Astrocyte of the hippocampus (primary cell): ENCODE measurements at regions not wholly inside any gene's neighbourhood (a gene's known extent, or its start where the extent isn't known, plus 50 kb on each side); places are given as distances from the start of the nearest gene placed in this dataset.

ENCODE experiments used
- DNase-seq: peaks from one replicate; pipeline ENCODE4 v3.0.0; 2011; ENCODE audit warnings: low read depth, low spot score

DNA sequence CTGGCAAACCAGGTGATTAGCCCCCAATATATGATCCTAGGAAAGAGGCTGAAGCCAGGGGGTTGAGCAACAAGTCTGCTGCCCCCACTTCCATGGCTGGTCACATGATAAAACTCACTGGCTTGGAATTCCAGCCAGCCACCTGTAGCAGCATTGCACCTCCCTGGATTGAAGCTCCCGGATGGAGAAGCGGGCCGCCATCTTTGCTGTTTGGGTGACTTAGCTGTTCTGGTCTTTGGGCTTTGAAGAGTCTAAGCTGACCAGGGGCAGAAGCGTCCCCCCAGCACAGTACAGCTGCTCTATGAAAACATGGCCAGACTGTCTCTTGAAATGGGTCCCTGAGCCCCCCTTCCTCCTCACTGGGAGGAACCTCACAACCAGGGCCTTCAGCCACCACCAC lies 610.2 kb downstream of the ANXA1 start:
- no peak for DNase-seq

DNA sequence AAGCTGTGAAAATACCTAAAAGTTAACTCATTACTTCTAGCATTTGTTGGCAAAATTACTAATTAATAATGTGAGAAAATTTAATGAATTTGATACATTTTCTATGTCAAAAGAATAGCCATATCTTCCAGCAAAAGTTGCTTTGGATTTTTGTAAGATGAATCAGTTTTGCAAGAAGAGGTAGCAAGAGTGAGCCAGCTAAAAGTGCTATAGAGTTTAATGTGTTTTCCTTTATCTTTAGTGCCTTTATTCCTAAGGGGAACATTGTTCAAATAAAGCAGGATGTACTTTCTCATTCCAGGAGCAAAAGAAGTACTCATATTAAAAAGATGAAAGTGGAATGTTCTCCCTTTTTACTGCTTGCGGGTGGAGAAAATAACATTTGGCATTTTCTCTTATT lies 622.2 kb downstream of the ANXA1 start:
- peak; percentile 7 for DNase-seq

DNA sequence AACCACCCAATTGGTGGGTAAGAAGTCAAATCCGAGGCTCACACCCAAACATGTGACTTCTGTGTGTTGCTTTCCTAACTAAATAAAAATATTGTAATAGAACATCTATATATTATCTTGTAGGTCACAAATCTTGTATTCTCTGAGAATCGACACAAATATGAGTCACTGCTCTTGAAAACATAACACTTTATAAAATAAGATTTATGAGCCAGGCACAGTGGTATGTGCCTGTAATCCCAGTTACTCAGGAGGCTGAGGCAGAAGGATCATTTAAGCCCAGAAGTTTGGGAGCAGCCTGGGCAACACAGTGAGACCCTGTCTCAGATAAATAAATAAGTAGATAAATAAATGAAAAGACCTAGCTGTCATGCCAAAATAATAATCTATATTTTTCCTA lies 624.1 kb downstream of the ANXA1 start:
- DNase-seq, result no peak

DNA sequence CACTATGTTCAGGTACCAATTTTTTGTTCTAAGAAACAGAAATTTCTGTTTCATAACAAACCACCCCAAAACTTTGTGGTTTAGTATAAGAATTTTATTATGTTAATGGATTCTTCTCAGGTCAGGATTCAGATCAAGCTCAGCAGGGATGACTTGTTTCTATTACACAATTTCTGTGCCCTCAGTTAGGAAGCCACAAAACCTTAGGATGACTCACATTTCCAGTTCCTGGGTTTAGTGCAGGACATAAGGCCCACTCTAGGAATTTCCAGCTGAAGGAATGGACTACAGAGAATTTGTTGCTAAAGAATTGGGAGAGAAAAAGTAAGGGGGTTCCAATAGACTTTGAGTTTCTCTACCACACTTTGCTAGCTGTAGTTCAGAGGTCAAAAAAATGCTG lies 629.3 kb downstream of the ANXA1 start:
- DNase-seq, result peak; percentile 88

DNA sequence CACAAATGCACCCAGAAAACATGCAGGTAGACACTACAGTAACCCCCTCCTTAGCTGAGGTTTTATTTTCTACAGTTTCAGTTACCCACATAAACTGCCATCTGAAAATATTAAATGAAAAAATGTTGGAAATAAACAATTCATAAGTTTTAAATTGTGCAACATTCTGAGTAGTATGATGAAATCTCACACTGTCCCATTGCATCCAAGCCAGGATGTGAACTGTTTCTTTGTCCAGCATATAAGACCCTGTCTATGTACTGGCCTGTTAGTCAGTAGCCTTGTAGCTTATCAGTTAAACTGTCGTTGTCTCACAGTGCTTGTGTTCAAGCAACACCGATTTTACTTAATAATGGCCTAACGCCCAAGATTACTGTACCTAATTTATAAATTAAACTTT lies 630.5 kb downstream of the ANXA1 start:
- no peak for DNase-seq

DNA sequence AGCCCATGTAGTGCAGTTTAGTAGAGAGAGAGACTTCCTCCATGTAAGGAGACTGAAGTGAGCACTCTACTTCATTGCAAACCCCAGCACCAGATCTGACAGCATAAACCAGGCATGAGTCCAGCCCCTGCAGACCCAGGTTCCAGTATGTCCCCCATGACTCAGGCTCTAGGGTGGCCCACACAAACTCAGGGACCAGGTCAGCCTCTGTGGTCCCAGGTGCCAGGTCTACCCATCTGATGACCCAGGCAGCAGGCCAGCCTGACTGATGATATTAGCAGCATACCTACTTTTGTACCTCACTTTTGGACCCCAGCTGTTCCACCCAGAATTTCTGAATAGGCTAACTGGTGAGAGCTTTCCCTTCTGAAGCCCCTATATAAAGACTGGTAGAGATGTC lies 647.8 kb downstream of the ANXA1 start:
- DNase-seq, result no peak

DNA sequence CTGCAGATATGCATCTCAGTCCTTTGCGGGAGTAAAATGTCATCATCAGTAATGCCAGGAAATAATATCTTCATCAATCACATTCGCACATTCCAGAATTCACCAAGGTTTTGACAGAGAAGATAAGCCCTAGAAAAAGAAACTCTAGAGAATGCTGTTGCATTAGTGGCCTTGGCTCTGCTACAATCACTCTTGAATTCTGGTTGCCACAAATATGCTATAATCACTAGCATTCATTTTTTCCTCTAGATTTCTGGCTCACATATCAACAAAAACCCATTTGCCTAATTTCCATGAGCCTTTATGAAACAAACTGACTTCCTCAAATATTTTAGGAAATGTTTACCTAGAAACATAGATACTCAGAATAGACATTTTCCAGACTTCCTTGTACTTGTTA lies 653.4 kb downstream of the ANXA1 start:
- DNase-seq, result peak; percentile 67

DNA sequence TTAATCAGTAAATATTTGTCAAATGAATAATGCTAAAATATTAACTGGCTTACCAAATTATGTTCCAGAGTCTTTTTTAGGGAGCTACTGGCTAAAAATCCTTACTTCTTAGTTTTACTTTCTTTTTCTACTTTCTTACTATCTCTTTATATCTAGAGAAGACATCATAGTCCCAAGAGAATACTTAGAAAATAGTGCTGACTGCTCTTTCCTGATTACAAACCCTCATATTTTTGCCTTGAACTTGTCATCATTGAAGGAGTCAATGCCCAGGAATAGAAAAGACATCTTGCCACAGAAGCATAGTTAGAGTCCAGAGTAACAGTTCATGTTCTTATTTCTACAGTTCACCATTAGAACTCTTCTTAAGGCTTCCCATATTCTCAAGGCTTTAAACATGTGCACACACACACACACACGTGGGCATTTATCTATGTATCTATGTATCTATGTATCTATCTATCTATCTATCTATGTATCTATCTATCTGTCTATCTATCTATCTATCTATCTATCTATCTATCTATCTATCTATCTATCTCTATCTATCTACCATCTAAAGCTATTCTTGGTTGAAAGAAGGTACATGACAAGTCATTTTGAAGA lies 654.3 kb downstream of the ANXA1 start:
- DNase-seq, result no peak

DNA sequence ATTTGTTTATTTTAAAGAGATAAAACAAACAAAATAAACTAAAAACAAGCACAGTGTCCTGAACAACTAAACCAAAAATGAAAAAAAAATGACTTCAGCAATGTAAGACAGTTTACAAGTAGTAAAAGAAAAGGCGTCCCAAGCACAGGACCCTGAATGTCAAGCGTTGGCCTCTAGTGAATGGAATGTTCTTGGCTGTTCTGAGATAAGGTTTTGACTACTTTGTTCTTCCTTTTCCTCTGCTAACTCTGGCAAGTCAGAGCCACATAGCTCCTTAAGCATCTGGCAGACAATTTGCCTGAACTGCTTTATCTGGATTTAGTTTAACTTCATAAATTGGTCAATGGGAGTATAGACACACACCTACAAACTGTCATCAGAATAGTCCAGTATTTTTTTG lies 655.2 kb downstream of the ANXA1 start:
- peak; percentile 11 for DNase-seq

DNA sequence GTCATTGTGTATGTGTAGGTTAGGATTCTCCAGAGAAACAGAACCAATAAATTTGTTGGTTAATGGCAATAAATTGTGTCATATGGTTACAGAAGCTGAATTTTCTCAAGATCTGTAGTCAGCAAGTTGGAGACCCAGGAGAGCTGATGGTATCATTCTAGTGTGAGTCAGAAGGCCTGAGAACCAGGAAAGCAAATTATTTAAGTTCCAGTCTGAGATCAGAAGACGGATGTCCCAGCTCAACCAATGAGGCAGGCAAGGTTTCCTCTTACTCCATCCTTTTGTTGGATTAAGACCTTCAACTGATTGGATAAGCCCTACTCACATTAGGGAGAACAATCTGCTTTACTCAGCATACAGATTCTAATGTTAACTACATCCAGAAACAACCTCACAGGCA lies 656.3 kb downstream of the ANXA1 start:
- DNase-seq, result no peak

DNA sequence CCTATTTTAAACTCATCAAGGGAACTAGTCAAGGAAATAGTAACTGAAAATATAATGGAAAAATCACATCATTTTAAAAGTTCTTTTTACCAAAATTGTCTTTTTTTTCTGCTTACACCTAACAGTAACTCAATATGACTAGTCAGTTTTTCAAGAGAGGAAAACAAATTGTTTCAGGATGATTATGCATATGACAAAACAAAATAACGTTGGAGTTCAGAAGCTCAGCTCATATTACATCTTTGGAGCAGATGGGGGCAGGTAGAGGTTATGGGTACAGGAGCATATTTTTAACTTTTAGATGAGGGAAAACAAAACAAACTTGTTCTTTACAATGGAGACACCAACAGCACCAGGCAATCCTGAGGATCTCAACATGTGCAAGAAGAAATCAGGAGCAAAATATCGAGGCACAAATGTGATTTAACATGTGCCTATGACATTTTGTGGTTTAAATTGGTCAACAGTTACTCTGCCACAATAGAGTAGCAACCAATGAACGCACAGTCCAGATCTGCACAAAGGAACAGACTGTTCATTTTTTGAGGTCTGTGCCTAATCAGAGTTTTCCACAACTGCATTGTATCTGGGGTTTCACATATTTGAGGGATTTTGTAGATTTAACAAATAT lies 659.0 kb downstream of the ANXA1 start:
- peak; percentile 55 for DNase-seq

DNA sequence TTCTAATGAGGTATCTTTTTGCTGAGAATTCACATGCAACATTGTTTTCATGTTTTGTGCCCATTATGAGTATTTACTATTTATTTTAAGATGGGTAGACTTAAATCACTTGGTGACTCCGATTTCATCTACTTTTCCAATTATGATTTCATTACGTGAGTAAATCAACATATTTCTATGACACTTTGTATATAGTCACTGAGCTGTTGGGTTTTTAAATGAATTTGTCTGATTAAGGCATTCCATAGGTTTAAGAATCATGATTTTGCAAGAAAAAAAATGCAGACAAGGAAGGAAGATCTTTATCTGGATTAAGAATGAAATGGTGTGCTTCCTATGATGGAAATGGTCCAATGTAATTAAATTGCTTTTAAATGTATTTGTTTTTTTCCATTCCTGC lies 661.9 kb downstream of the ANXA1 start:
- no peak for DNase-seq

DNA sequence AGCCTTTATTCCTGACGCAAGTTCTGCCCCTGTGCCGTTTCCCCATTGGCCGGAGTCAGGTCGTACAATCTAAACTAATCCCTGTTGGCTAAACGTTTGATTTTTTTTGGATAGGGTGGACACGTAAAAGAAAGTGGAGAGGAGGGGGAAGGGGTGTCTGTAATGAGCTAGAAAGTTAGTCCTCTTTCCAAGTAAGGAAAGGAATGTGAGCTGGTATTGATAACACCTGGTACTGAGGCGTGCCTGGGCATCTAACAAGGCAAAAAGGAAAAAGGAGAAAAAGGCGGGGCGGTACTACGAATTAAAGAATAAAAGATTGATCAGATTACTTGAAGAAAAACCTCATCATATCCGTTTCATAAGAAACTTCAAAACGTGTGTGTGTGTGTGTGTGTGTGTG lies 665.2 kb downstream of the ANXA1 start:
- DNase-seq, result no peak

DNA sequence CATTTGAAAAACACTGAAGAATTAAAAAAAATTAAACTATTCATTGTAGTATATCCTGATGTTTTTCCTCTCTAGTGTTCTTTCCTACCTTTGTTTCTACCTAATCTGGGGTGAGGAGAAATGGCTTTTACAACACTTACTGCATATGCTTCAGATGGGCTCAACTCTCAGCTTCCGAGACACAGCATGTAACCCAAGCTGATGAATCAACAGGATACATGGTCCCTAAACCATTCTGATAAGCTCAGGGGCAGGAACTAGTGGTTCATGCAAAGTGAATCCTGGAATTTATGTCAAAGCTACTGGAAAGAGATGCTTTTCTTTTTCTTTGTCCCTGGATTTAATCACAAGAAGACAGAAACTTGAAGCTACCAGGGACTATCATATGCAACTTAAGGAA lies 672.5 kb upstream of the RORB start:
- DNase-seq, result no peak

DNA sequence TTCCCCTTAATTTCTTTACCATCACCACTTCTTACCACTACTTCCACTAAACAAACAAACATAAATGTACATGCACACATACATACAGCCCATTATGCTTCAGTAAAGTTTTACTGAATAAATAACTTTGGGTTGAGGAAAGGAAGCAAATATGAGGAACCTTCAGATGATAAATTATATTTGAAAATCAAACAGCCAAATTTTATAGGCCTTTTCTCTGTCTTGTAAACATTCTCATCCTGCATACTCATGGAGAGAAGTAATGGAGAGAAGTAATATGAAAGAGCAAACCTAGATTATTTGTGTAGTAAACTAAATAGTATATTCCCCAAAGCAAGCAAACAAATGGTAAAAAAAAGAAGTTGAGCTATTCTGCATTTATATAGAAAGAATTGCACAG lies 658.3 kb upstream of the RORB start:
- DNase-seq, result no peak

DNA sequence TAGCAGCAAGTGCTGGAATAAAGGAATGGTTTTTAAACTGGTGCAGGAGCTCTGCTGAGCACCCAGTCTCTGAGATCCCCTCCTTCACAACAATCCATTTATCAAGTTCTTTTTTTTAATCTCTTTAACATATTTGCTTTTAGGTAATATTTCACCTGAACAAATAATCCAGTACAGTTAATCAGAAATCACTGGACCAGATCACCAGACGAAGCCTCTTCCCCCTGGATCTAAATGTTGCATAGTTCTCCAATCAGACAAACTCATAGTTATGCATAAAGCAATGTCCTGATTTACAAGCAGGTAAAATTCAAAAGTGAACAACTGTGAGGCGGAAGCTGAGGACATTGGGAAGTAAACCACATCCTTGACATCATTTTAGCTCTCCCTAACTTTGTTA lies 657.7 kb upstream of the RORB start:
- no peak for DNase-seq

DNA sequence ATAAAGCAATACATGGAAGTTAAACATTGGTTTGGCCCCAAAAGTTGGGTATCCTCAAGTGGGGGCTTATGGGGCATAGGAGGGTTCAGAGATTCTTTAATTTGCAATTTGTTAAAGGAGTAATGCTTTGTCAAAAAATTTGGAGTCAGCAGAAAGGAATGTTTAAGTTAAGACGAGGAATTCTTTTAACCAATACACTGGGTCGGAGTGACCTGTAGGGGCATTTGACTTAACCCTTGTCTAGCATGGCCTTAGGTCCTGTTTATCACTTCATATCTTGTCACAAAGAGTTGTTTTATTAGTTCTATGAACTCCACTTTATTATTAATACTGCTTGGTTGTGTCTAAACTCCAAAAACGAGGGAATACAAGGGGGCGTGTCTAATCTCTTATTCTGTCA lies 656.1 kb upstream of the RORB start:
- DNase-seq, result no peak

DNA sequence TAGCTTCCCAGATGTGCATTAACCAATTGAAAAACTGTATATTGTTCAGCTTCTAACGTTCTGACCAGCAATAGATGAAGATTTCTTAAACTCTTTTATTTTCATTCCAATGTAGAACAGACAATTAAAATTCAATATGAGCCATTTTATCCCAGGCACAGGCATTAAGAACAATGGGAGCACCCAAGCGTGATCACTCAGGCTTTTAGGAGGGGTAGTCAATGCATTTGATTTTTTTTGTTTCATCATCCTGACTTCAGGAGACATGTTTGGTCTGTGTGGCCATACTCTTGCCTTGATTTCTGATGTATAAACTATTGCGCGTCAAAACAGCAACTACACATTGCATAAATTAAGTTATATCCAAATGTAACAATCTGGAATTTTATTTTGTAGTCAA lies 653.0 kb upstream of the RORB start:
- DNase-seq, result no peak

DNA sequence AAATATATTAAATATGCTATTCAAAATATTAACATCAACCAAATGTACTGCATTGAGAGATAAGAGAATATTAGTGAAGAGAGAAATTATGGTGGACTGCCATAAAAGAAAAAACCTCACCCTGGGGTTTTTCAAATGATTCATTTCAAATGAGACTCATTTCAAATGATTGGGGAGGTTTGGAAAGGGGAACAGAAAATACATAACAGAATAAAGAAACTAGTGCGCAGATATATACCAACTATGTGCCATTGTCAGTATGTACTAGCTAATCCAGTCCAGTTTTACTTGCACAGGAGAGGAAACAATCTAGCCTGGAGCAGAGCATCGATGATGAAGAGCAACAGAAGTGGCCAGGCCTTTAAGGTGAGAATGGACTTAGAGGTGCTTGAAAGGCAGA lies 651.6 kb upstream of the RORB start:
- DNase-seq, result no peak

DNA sequence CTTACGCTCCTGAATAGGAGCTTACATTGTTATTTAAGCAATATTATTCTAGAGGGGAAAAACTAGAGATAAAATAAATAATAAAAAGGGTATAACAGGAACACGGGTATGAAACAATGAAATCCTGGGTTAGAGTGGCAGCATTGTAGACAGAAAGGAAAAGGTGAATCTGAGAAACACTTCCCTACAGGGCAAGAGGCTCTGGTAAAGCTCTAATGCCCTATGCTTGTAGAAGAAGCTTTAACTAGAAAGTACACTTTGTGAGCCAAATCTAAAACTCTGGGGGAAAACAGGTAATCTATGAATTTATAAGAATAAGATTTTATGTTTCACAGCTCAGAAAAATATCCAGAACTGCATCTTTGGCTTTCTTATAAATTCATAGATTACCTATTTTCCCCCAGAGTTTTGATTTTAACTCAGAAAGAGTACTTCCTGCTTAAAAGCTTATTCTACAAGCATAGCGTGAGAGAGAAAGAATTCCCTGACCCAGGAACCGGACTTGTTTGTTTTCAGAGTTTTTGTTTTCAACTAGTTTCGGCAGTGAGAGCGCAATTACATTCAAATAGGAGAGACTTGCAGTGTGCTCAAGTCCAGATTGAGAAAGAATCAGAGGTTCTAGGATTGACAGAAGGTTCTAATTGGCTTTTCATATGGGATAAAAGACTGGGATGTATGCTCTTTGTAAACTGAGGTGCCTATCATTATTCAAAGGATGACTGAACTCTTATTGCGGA lies 651.0 kb upstream of the RORB start:
- DNase-seq, result peak; percentile 35

DNA sequence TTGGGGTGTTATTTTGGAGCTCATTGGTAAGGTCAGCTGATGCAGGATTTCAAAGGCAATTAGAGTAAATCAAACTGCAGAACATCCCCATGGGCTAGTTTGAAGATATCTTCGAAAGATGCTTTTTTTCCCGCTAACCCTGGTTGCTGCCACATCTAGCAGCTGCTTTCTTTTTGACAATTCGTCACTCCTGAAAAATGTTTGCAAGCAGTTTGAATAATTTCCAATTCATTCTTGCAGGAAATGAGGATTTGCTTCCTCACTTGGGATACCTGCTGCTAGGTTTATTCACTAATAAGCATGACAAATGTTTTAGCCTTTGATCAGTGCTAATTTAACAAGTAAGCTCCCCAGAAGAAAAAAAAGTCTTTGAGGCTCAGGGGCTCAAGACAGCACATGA lies 649.6 kb upstream of the RORB start:
- peak; percentile 20 for DNase-seq

DNA sequence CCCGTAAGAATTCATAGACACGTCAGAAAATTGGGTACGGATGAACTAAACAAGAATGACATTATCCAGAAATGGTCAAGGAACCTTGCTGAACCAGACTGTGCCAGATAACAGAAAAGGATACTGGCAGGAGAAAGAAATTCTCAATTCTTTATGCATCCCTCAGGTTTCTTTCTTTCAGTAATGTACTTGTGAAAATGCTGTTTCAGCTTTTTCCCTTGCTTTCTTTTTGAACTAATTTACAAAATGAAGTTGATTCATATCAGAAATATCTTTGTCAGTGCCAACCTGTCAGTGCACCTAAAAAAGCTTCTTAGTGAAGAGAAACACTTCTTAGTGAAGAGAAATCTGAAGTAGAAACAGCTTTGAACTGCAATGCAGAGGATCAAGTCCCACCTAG lies 643.6 kb upstream of the RORB start:
- DNase-seq, result no peak

DNA sequence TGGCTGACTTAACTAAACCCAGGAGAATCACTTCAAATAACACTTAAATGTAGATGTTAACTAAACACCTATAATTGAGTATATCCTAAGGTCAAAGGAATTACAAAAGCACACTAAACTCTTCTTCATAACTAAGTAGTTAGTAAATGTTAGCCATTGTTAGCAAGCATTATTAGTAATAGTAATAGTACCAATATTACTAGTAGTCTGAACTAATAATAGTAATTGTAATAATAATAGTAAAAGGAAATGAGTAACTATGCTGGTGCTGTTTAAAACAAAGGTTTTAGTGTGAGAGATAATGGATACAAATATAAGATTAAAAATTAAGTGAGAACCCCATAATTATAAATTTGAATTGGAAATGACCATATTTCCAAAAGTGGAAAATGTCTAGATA lies 641.9 kb upstream of the RORB start:
- no peak for DNase-seq
